AG09319 (cell line): ENCODE measurements at regions not wholly inside any gene's neighbourhood (a gene's known extent, or its start where the extent isn't known, plus 50 kb on each side); places are given as distances from the start of the nearest gene placed in this dataset.
A peak's percentile ranks its signal among the peaks of the same experiment; 100 is the strongest.

ENCODE experiments used
- DNase-seq: peaks from one replicate; pipeline ENCODE4 v3.0.0-alpha.2; 2010; ENCODE audit warnings: low read depth; ENCODE audit errors: extremely low read depth
- TF ChIP-seq, protein P1 (sequence below): IDR thresholded peaks from 2 replicates; pipeline ENCODE4 v1.5.1; 2011; ENCODE audit warnings: low read depth, mild to moderate bottlenecking, inconsistent platforms, low read length, moderate library complexity

DNA sequence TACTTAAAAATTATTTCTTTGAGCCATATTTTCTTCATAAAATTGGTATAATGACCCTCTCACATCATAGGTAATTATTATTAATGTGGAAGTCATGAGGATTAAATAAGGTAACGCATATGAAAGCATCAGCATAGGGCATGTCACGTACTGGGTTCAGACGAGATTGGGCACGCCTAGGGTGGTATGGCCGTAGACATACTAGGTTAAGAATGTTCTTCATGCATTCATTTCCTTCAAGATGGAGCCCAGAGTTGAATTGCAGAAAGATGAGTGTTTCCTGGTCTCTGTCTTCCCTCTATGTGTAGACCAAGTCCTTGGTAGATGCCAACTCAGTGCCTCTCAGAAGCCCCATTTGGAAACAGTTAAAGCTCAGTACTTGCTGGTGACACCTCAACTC, 174.1 kb upstream of the CLINT1 start:
- no peak for DNase-seq
- TF ChIP-seq, protein P1, sequence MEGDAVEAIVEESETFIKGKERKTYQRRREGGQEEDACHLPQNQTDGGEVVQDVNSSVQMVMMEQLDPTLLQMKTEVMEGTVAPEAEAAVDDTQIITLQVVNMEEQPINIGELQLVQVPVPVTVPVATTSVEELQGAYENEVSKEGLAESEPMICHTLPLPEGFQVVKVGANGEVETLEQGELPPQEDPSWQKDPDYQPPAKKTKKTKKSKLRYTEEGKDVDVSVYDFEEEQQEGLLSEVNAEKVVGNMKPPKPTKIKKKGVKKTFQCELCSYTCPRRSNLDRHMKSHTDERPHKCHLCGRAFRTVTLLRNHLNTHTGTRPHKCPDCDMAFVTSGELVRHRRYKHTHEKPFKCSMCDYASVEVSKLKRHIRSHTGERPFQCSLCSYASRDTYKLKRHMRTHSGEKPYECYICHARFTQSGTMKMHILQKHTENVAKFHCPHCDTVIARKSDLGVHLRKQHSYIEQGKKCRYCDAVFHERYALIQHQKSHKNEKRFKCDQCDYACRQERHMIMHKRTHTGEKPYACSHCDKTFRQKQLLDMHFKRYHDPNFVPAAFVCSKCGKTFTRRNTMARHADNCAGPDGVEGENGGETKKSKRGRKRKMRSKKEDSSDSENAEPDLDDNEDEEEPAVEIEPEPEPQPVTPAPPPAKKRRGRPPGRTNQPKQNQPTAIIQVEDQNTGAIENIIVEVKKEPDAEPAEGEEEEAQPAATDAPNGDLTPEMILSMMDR, result no peak

DNA sequence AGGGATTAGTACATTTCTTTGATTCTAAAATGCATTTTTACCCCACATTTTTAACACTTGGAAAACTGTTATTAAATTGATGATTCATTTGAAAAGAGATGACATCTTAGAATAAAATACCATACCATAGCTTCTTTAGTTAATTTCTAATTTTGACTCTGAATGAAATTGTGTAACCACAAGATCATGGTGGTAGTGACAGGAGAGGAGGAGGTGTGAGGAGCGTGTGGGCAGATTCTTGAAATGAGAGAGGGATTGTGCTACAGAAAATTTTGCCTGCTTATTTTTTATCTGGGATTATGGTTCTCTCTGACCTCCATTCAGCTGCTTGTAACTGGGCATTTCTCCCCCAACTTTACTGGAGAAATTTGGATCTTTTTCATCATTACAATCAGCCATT, 173.3 kb upstream of the CLINT1 start:
- no peak for DNase-seq
- TF ChIP-seq, protein P1, result no peak

DNA sequence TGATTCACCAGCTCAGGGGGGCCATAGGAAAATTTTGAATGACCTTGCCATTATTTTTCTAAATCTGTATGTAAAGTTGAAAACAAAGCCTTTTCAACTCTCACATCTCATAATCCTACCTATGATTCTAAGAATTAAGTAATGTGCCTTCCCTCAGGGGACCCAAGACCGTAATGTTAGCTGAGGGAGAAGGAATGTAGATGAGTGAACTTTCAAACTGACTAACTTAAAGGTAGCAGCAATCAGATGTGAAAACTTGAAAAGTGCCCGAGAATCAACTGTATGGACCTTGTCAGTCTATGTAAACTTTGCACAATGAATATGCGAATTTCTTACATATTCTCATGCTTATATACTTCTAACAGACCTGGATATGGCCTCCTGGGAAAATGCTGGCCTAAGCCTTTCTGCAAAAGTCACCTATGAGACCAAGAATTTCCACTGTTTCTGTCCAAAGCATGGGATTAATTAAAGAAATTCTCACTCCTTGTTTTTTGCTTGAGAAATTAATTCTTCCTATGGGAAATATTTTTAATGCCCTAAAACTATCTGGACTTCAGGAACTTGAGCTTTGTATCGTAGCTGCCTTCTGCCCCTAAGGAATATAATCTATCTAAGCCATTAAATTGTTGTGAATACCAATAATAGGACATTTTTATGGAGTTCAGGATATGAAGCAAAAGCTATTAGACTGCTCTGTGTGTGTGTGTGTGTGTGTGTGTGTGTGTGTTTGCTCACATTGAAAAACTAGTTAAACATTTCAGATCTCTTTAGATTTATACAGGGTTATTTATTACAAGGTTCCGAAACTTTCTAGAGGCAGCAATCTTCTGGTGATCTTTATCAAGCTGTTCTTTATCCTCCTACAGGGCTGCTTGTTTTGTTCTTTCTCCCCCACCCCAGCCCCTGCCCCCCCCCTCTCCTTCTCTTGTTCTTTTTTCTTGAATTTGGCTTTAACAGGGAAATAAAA, 169.1 kb upstream of the CLINT1 start:
- no peak for DNase-seq
- TF ChIP-seq, protein P1, result no peak

DNA sequence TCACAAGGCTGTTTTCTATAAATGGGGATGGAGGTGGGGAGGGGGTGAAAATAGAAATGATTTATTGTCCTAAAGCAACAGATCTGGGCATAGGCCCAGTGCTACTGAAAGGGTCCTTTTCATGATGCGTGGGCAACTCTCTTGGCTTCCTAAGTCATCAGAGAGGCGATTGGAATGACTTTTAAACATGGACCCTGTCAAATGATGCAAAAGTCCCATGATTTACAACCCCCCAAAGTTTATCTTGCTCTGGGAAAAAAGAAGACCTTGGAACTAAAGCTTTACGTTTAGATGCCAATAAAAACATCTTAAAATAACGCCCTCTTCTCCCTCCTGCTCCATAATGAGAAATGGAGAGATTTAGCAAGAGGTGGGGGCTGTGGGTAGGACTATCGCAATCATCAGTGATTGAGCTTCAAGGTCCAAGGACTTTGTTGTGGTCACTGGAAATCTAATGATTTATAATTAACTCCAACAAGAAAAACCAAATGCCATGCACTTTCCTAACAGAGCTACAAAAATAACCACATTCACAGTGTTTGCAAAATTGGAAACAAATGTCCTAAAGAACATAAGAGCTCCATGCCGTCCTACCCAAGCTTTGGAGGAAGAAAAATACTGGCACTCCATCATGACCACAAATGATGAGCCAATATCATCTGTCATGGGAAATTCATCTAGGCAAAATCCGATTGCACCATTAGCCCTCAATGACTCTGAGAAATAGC, 167.5 kb upstream of the CLINT1 start:
- TF ChIP-seq, protein P1, result no peak
- DNase-seq, result peak; percentile 97

DNA sequence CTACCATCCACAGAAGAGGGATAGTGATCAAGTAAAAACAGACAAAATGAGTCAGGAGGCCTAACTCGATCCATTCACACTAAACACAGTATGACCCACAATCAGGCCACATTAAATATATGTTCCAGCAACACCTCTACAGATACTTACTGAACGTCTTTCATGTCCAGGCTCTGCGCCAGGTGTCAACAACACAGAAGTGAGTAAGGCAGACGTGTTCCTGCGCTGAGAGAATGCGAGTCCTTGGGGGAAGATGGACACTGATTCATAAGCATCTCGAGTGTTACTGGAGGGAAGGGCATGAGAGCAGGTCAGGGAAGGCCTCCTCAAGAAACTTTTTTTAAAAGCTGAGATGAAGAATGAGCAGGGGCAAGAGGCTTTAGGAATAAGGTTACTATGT, 164.3 kb upstream of the CLINT1 start:
- no peak for DNase-seq
- TF ChIP-seq, protein P1, result no peak

DNA sequence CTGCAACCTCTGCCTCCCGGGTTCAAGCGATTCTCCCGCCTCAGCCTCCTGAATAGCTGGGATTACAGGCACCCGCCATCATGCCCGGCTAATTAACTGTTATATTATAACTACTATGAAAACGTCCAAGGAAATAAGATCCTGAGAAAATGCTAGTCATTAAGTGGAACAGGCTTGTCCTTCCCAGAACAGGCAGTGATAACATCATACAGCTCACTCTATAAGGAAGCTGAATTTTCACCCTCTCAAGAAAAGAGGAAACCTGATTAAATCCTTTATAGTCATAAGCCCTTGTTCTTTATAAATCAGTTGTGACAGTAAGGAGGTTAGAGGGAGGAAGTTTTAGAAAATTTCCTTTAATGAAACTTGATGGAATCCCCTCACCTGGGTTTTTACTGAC, 163.9 kb upstream of the CLINT1 start:
- no peak for DNase-seq
- TF ChIP-seq, protein P1, result no peak

DNA sequence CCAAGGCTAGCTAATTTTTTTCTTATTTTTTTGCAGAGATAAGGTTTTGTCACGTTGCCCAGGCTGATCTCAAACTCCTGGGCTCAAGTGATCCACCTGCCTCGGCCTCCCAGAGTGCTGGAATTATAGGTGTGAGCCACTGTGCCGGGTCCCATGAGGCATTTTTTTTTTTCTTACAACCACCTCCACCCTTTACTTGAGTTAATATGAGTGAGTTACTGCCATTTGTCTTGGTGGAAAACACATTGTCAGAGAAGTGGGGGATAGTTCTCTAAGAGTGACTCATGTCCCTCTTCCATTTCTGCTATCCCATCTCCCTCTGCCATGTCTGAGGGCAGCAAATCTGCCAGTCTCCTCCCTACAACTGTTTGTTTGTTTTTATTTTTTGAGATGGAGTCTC, 163.4 kb upstream of the CLINT1 start:
- TF ChIP-seq, protein P1, result no peak
- DNase-seq, result no peak
